Esophagus muscularis mucosa (tissue), 4 donors: ENCODE measurements at regions not wholly inside any gene's neighbourhood (a gene's known extent, or its start where the extent isn't known, plus 50 kb on each side); places are given as distances from the start of the nearest gene placed in this dataset.

Experiments used
- CTCF ChIP-seq, 3 experiments: fragments of 200-600 bp in 2 of 3; fragments of 450-650 bp in 1 of 3; sonication (generic) in 2 of 3; IDR thresholded peaks; one replicate each; pipeline ENCODE4 v1.5.1; 2017 to 2019; ENCODE audit warnings: antibody characterized with exemption in 3 of 3, mild to moderate bottlenecking in 2 of 3, moderate library complexity in 1 of 3
- EP300 ChIP-seq: sonication (generic); formaldehyde crosslinking; IDR thresholded peaks from one replicate; pipeline ENCODE4 v1.6.1; 2017; ENCODE audit warnings: antibody characterized with exemption
- POLR2A ChIP-seq: fragments of 450-650 bp; IDR thresholded peaks from one replicate; pipeline ENCODE4 v1.6.1; 2017; ENCODE audit warnings: antibody characterized with exemption, moderate library complexity, mild to moderate bottlenecking, low read depth
- POLR2AphosphoS5 ChIP-seq, 2 donors: sonication (generic); formaldehyde crosslinking; IDR thresholded peaks; one replicate each; pipeline ENCODE4 v1.6.1; 2017; ENCODE audit warnings: antibody characterized with exemption in 2 of 2

GRCh38 chr13:87867426-87867825 is 196.3 kb downstream of the SLITRK5 start:
- TF ChIP-seq CTCF (IDR thresholded peaks at IDR 0.05) = no peak
- no peak for TF ChIP-seq POLR2A
- no peak for TF ChIP-seq EP300
- no peak for TF ChIP-seq POLR2AphosphoS5 (IDR thresholded peaks at IDR 0.05)
